IMR-90 (cell line): ENCODE measurements at regions not wholly inside any gene's neighbourhood (a gene's known extent, or its start where the extent isn't known, plus 50 kb on each side); places are given as distances from the start of the nearest gene placed in this dataset. TPM values are rescaled to one million over a fixed set of nuclear protein-coding genes. Genes with fewer than 3 reads are reported as not detected.
"Not testable (repeated sequence)": the region's sequence is repeated elsewhere in the genome, so short reads cannot be mapped to it uniquely, and the experiment has no call there.

Experiments
- ATAC-seq: fragments of 200-7000 bp; cut with Tn5 transposase; 2 replicates; pipeline ENCODE4 v1.9.1; 2020; ENCODE audit warnings: low read depth, mild to moderate bottlenecking, moderate library complexity
- BruUV-seq: library from RNA; stranded (reverse); fragments of 400-500 nt; replicated peaks from 2 replicates; lab custom pipeline; 2021; lab: Mats Ljungman, UMichigan
- CTCF ChIA-PET: fragments of 300-600 bp; formaldehyde crosslinking; extraction: SDS; loops from one replicate; lab custom pipeline; 2021; ENCODE audit warnings: antibody characterized with exemption; lab: Yijun Ruan, JAX
- POLR2A ChIA-PET: fragments of 300-600 bp; sonication (Branson Sonifier 250); formaldehyde crosslinking; loops from one replicate; lab custom pipeline; 2022; ENCODE audit warnings: antibody characterized with exemption; ENCODE audit not compliant: unreplicated experiment; lab: Charles Lee
- DNase-seq: peaks from one replicate; pipeline ENCODE4 v3.0.0; 2013
- H2AFZ ChIP-seq: replicated peaks from 2 replicates; pipeline ENCODE3; 2013; ENCODE audit warnings: low read length, mild to moderate bottlenecking; ENCODE audit not compliant: poor library complexity
- H2AK5ac ChIP-seq: 2 replicates; pipeline ENCODE4 v1.6.1; 2013; ENCODE audit warnings: low read depth, low read length, inconsistent platforms
- H2AK9ac ChIP-seq: replicated peaks from 2 replicates; pipeline ENCODE3; 2013; ENCODE audit warnings: mild to moderate bottlenecking, low read depth, low read length, moderate library complexity; ENCODE audit not compliant: poor library complexity
- H2BK120ac ChIP-seq: 2 replicates; pipeline ENCODE4 v1.6.1; 2013; ENCODE audit warnings: low read depth, low read length, inconsistent platforms
- H2BK15ac ChIP-seq: 3 replicates; pipeline ENCODE4 v1.6.1; 2013; ENCODE audit warnings: low read depth, low read length, inconsistent platforms
- H2BK20ac ChIP-seq: 2 replicates; pipeline ENCODE4 v1.6.1; 2013; ENCODE audit warnings: low read depth, mild to moderate bottlenecking, inconsistent platforms, low read length, moderate library complexity
- H2BK5ac ChIP-seq: 2 replicates; pipeline ENCODE4 v1.6.1; 2013; ENCODE audit warnings: mild to moderate bottlenecking, low read depth, low read length, inconsistent platforms; ENCODE audit not compliant: poor library complexity, severe bottlenecking
- H3K14ac ChIP-seq: replicated peaks from 2 replicates; pipeline ENCODE4 v1.6.1; 2013; ENCODE audit warnings: low read depth, low read length, inconsistent platforms
- H3K18ac ChIP-seq: 2 replicates; pipeline ENCODE4 v1.6.1; 2013; ENCODE audit warnings: low read depth, low read length, control low read depth
- H3K23ac ChIP-seq: 2 replicates; pipeline ENCODE4 v1.6.1; 2013; ENCODE audit warnings: low read depth, low read length, inconsistent platforms
- H3K27ac ChIP-seq: 2 replicates; pipeline ENCODE4 v1.5.1; 2013; ENCODE audit warnings: mild to moderate bottlenecking, control low read depth, low read length; ENCODE audit not compliant: insufficient read depth
- H3K27me3 ChIP-seq: 2 replicates; pipeline ENCODE4 v1.6.1; 2013; ENCODE audit warnings: low read length; ENCODE audit not compliant: control insufficient read depth, insufficient read depth
- H3K36me3 ChIP-seq: 2 replicates; pipeline ENCODE4 v1.6.1; 2013; ENCODE audit warnings: low read length, mixed read lengths; ENCODE audit not compliant: control insufficient read depth, insufficient read depth
- H3K4ac ChIP-seq: 2 replicates; pipeline ENCODE4 v1.6.1; 2013; ENCODE audit warnings: low read depth, low read length, inconsistent platforms
- H3K4me1 ChIP-seq: 2 replicates; pipeline ENCODE4 v1.6.1; 2013; ENCODE audit warnings: low read length, mixed read lengths; ENCODE audit not compliant: control insufficient read depth, insufficient read depth
- H3K4me2 ChIP-seq: 2 replicates; pipeline ENCODE4 v1.6.1; 2013; ENCODE audit warnings: low read depth, mild to moderate bottlenecking, control low read depth, low read length, moderate library complexity
- H3K4me3 ChIP-seq: 2 replicates; pipeline ENCODE4 v1.5.1; 2013; ENCODE audit warnings: low read depth, mild to moderate bottlenecking, control low read depth, low read length, moderate library complexity; ENCODE audit not compliant: insufficient read depth
- H3K56ac ChIP-seq: 2 replicates; pipeline ENCODE4 v1.6.1; 2013; ENCODE audit warnings: low read length, inconsistent platforms; ENCODE audit not compliant: insufficient read depth; ENCODE audit errors: extremely low read depth
- H3K79me1 ChIP-seq, 2 experiments: 2 replicates each; pipeline ENCODE4 v1.6.1; 2013; ENCODE audit warnings: low read length in 2 of 2, inconsistent platforms in 1 of 2, low read depth in 1 of 2
- H3K9ac ChIP-seq: 2 replicates; pipeline ENCODE4 v1.6.1; 2013; ENCODE audit warnings: low read depth, low read length, control low read depth
- H3K9me1 ChIP-seq: 2 replicates; pipeline ENCODE4 v1.6.1; 2013; ENCODE audit warnings: low read length, inconsistent platforms; ENCODE audit not compliant: insufficient read depth
- H3K9me3 ChIP-seq: 2 replicates; pipeline ENCODE4 v1.6.1; 2013; ENCODE audit warnings: low read length; ENCODE audit not compliant: control insufficient read depth, insufficient read depth
- H4K20me1 ChIP-seq: 2 replicates; pipeline ENCODE4 v1.6.1; 2013; ENCODE audit warnings: low read length, inconsistent platforms; ENCODE audit not compliant: insufficient read depth
- H4K5ac ChIP-seq: 2 replicates; pipeline ENCODE4 v1.6.1; 2013; ENCODE audit warnings: mild to moderate bottlenecking, low read depth, low read length, control low read depth
- H4K8ac ChIP-seq, 2 experiments: 2 replicates each; pipeline ENCODE4 v1.6.1; 2013; ENCODE audit warnings: low read depth in 2 of 2, low read length in 2 of 2, control low read depth in 1 of 2, inconsistent platforms in 1 of 2
- H4K91ac ChIP-seq: 2 replicates; pipeline ENCODE4 v1.6.1; 2013; ENCODE audit warnings: low read depth, low read length, inconsistent platforms; ENCODE audit not compliant: insufficient read depth
- MAZ ChIP-seq: IDR thresholded peaks from 2 replicates; pipeline ENCODE4 v1.6.1; 2012; ENCODE audit warnings: low read depth, mild to moderate bottlenecking, low read length, improper control_type of control experiment, moderate library complexity, borderline replicate concordance
- NFE2L2 ChIP-seq: fragments of 150-350 bp; IDR thresholded peaks from 2 replicates; pipeline ENCODE4 v1.6.1; 2016; ENCODE audit warnings: low read depth, mild to moderate bottlenecking, low read length
- WGBS, 2 experiments: methylation state at CpG; one replicate each; pipeline versions ENCODE4 v1.1.5 to v1.1.7; 2013; ENCODE audit warnings: missing lambda C conversion rate in 2 of 2; ENCODE audit not compliant: insufficient read length in 1 of 2; ENCODE audit errors: extremely low coverage in 2 of 2; 5-methylcytosine and 5-hydroxymethylcytosine counted together
- dilution Hi-C: fragments of 300-500 bp; cut with HindIII; formaldehyde crosslinking; loops from one replicate; pipeline ENCODE4 v1.14.3; 2018; ENCODE audit warnings: low sequenced_read_pairs; ENCODE audit not compliant: unreplicated experiment
- in situ Hi-C: fragments of 300-500 bp; cut with MboI; formaldehyde crosslinking; loops from 3 replicates; pipeline ENCODE4 v1.14.3; 2019; ENCODE audit warnings: low sequenced_read_pairs, inconsistent platforms, mixed read lengths
- intact Hi-C: fragments of 100-400 bp; cut with micrococcal nuclease; formaldehyde crosslinking; loops from 2 replicates; pipeline ENCODE4 v1.10.0; 2022
- microRNA-seq, 2 experiments: library from miRNA; stranded (forward) in 1 of 2; unstranded in 1 of 2; fragments of 10-50 nt in 1 of 2; fragments of <30 nt in 1 of 2; gene quantifications in 1 of 2; microRNA quantifications in 1 of 2; one replicate each; pipeline versions ENCODE3 to v1.1.0; 2013 to 2020; ENCODE audit not compliant: insufficient read depth in 1 of 2, insufficient read length in 1 of 2, unreplicated experiment in 1 of 2
- small RNA-seq, 5 experiments: library from RNA; depleted of rRNA; stranded (forward); fragments of <200 nt; gene quantifications; one replicate each; pipeline ENCODE3, GENCODE V24; 2012

- WGBS, 2 experiments: 71% methylated on average over 1 of the region's 4 CpGs; no CpG with 5 or more reads in 1 of the 2 experiments
- CTCF ChIA-PET: not testable (repeated sequence)
Observed at GRCh38 chr11:71783191-71783590, 49.8 kb upstream of the DEFB108B start.

More at GRCh38 chr11:71783191-71783590, 49.8 kb upstream of the DEFB108B start:
- H3K4ac ChIP-seq, H3K27me3 ChIP-seq, H3K9me3 ChIP-seq, H2AFZ ChIP-seq, H4K5ac ChIP-seq, H3K4me3 ChIP-seq, H3K56ac ChIP-seq, H4K91ac ChIP-seq, H3K23ac ChIP-seq, H3K79me1 ChIP-seq, H3K4me2 ChIP-seq, POLR2A ChIA-PET, intact Hi-C loops, H3K4me1 ChIP-seq, H3K9ac ChIP-seq, H3K36me3 ChIP-seq, BruUV-seq, H2AK5ac ChIP-seq, H3K18ac ChIP-seq, H3K9me1 ChIP-seq, H2AK9ac ChIP-seq, H3K14ac ChIP-seq, in situ Hi-C loops, dilution Hi-C loops, ATAC-seq, H4K20me1 ChIP-seq, H2BK15ac ChIP-seq, H2BK20ac ChIP-seq: not testable (repeated sequence)
- TF ChIP-seq MAZ (peak; percentile 67; the same call in 1 of the 2 replicates), NFE2L2 (peak; percentile 80)
- peak overlapping the region; percentile 42; the same call in 1 of the 2 replicates for H3K27ac ChIP-seq
- 0 out of 4 replicates have a peak overlapping the region, but pooled peaks of 1 of the 2 experiments have one; percentile 72 for H4K8ac ChIP-seq
- peak overlapping the region; percentile 24 for H2BK5ac ChIP-seq
- peak overlapping the region; percentile 68; the same call in 1 of the 2 replicates for H2BK120ac ChIP-seq
- peak; percentile 79 for DNase-seq

Small RNA genes lying in the stretch of these regions (microRNA-seq; reads per million reads assigned to microRNA genes)
- gene SNRPCP14 (ENCODE audit: insufficient read depth, insufficient read length): not detected

Small RNA genes lying in the stretch of these regions (small RNA-seq; reads per million reads assigned to genes)
- gene SNRPCP14: 0 reads per million in 5 experiments
